ENCODE measurements at regions not wholly inside any gene's neighbourhood (a gene's known extent, or its start where the extent isn't known, plus 50 kb on each side); places are given as distances from the start of the nearest gene placed in this dataset.

DNA sequence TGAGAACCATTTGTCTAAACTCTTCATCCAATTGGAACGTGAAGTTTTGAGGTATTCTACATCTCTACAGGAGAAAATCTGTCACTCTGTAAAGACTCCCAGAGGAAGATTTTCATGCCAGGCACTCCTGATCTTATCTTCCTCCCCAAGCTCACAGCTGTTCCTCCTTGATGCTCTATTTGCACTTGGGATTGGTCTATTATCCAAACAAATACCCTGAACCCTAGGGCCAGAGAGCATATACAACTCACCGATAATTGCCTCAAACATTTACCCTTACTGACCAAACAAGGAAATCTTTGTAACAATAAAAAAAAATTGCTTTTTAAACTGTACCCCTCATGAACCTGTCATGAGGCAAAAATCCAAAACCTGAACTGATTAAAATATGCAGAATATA is 372.7 kb downstream of the SH2D1A start:
- intact Hi-C loops (cut with micrococcal nuclease) (no loop called here), in situ Hi-C loops (cut with MboI) (no loop called here)
- Histone ChIP-seq H4K20me1 (replicated peaks; ENCODE audit: control insufficient read depth, insufficient read depth, low read length) (no peaks in the 10 kb centered on the region), H3K9me1 (ENCODE audit: control insufficient read depth, insufficient read depth, low read length) (no peaks in the 10 kb centered on the region), H3K27me3 (ENCODE audit: control insufficient read depth in 2 of 2, insufficient read depth in 2 of 2, low read length in 2 of 2) (no peaks in the 10 kb centered on the region), H3K27ac (ENCODE audit: extremely low read depth, low read depth, low read length) (no peak overlapping the region), H3K4me3 (no peak overlapping the region), H3K4me2 (ENCODE audit: insufficient read depth, low read length) (no peak overlapping the region), H3K79me2 (ENCODE audit: control insufficient read depth, insufficient read depth, low read length) (no peaks in the 10 kb centered on the region), H3K4me1 (replicated peaks in 1 of 2; ENCODE audit: control insufficient read depth in 2 of 2, insufficient read depth in 2 of 2, low read length in 2 of 2) (no peaks in the 10 kb centered on the region), H3K9me3 (replicated peaks; ENCODE audit: control insufficient read depth, insufficient read depth, low read depth, low read length) (no peaks in the 10 kb centered on the region), H3K36me3 (ENCODE audit: control insufficient read depth, insufficient read depth, low read length) (no peaks in the 10 kb centered on the region), H3K9ac (ENCODE audit: insufficient read depth in 1 of 2, low read depth in 2 of 2, low read length in 2 of 2) (no peak overlapping the region), H2AFZ (ENCODE audit: low read depth, low read length) (no peak overlapping the region)
- no TSS peak for BruUV-seq (replicated peaks)
- CTCF ChIA-PET (ENCODE audit: low intra/inter-chr PET ratio), result no interaction called here
- FAIRE-seq (no peak), ATAC-seq (no peak), DNase-seq (ENCODE audit: extremely low read depth in 1 of 4, low spot score in 3 of 4) (no peak)
- POLR2A ChIA-PET, result no interaction called here
- 36% methylated on average over 2 of the region's 2 CpGs for WGBS (ENCODE audit: insufficient coverage, low coverage, missing lambda C conversion rate)
- TF ChIP-seq HOXB6 (CRISPR knock-in tag; IDR thresholded peaks at IDR 0.05; ENCODE audit: borderline replicate concordance) (no peak), IRF2 (CRISPR knock-in tag; IDR thresholded peaks at IDR 0.05) (no peak), PURB (CRISPR knock-in tag; IDR thresholded peaks at IDR 0.05; ENCODE audit: low read depth) (no peak), RAD51 (IDR thresholded peaks at IDR 0.05; ENCODE audit: borderline replicate concordance, low read depth) (no peak), PHB2 (IDR thresholded peaks at IDR 0.05; ENCODE audit: low read depth) (no peak), ZBTB17 (CRISPR knock-in tag; IDR thresholded peaks at IDR 0.05) (no peak), ZNF184 (CRISPR knock-in tag; IDR thresholded peaks at IDR 0.05) (no peak), ZNF57 (CRISPR knock-in tag; IDR thresholded peaks at IDR 0.05) (no peak), ZNF584 (CRISPR knock-in tag; IDR thresholded peaks at IDR 0.05; ENCODE audit: low read depth) (no peak), SMARCB1 (IDR thresholded peaks at IDR 0.05; ENCODE audit: insufficient read length, low read depth) (no peak), DIDO1 (tag; IDR thresholded peaks at IDR 0.05; ENCODE audit: low read depth) (no peak), NCOA2 (IDR thresholded peaks at IDR 0.05; ENCODE audit: partially characterized antibody in 2 of 2) (no peak), MCM7 (IDR thresholded peaks at IDR 0.05) (no peak), NFYB (IDR thresholded peaks at IDR 0.05; ENCODE audit: extremely low read depth, insufficient read length) (no peak)
- TF ChIP-seq, protein P1, sequence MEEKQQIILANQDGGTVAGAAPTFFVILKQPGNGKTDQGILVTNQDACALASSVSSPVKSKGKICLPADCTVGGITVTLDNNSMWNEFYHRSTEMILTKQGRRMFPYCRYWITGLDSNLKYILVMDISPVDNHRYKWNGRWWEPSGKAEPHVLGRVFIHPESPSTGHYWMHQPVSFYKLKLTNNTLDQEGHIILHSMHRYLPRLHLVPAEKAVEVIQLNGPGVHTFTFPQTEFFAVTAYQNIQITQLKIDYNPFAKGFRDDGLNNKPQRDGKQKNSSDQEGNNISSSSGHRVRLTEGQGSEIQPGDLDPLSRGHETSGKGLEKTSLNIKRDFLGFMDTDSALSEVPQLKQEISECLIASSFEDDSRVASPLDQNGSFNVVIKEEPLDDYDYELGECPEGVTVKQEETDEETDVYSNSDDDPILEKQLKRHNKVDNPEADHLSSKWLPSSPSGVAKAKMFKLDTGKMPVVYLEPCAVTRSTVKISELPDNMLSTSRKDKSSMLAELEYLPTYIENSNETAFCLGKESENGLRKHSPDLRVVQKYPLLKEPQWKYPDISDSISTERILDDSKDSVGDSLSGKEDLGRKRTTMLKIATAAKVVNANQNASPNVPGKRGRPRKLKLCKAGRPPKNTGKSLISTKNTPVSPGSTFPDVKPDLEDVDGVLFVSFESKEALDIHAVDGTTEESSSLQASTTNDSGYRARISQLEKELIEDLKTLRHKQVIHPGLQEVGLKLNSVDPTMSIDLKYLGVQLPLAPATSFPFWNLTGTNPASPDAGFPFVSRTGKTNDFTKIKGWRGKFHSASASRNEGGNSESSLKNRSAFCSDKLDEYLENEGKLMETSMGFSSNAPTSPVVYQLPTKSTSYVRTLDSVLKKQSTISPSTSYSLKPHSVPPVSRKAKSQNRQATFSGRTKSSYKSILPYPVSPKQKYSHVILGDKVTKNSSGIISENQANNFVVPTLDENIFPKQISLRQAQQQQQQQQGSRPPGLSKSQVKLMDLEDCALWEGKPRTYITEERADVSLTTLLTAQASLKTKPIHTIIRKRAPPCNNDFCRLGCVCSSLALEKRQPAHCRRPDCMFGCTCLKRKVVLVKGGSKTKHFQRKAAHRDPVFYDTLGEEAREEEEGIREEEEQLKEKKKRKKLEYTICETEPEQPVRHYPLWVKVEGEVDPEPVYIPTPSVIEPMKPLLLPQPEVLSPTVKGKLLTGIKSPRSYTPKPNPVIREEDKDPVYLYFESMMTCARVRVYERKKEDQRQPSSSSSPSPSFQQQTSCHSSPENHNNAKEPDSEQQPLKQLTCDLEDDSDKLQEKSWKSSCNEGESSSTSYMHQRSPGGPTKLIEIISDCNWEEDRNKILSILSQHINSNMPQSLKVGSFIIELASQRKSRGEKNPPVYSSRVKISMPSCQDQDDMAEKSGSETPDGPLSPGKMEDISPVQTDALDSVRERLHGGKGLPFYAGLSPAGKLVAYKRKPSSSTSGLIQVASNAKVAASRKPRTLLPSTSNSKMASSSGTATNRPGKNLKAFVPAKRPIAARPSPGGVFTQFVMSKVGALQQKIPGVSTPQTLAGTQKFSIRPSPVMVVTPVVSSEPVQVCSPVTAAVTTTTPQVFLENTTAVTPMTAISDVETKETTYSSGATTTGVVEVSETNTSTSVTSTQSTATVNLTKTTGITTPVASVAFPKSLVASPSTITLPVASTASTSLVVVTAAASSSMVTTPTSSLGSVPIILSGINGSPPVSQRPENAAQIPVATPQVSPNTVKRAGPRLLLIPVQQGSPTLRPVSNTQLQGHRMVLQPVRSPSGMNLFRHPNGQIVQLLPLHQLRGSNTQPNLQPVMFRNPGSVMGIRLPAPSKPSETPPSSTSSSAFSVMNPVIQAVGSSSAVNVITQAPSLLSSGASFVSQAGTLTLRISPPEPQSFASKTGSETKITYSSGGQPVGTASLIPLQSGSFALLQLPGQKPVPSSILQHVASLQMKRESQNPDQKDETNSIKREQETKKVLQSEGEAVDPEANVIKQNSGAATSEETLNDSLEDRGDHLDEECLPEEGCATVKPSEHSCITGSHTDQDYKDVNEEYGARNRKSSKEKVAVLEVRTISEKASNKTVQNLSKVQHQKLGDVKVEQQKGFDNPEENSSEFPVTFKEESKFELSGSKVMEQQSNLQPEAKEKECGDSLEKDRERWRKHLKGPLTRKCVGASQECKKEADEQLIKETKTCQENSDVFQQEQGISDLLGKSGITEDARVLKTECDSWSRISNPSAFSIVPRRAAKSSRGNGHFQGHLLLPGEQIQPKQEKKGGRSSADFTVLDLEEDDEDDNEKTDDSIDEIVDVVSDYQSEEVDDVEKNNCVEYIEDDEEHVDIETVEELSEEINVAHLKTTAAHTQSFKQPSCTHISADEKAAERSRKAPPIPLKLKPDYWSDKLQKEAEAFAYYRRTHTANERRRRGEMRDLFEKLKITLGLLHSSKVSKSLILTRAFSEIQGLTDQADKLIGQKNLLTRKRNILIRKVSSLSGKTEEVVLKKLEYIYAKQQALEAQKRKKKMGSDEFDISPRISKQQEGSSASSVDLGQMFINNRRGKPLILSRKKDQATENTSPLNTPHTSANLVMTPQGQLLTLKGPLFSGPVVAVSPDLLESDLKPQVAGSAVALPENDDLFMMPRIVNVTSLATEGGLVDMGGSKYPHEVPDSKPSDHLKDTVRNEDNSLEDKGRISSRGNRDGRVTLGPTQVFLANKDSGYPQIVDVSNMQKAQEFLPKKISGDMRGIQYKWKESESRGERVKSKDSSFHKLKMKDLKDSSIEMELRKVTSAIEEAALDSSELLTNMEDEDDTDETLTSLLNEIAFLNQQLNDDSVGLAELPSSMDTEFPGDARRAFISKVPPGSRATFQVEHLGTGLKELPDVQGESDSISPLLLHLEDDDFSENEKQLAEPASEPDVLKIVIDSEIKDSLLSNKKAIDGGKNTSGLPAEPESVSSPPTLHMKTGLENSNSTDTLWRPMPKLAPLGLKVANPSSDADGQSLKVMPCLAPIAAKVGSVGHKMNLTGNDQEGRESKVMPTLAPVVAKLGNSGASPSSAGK (IDR thresholded peaks at IDR 0.05), result no peak

All from K562 (cell line).